ENCODE measurements at regions not wholly inside any gene's neighbourhood (a gene's known extent, or its start where the extent isn't known, plus 50 kb on each side); places are given as distances from the start of the nearest gene placed in this dataset.

- H3K27ac ChIP-seq = peak overlapping the region in 1 of 2 donors; percentile 71
- H3K36me3 ChIP-seq = no peaks in the 10 kb centered on the region
- no peaks in the 10 kb centered on the region for H3K9me3 ChIP-seq
- TF ChIP-seq POLR2A (IDR thresholded peaks at IDR 0.05) (no peak), CTCF (IDR thresholded peaks at IDR 0.05) (no peak)
- DNase-seq = no peak
- H3K4me3 ChIP-seq = no peak overlapping the region
- H3K27me3 ChIP-seq = no peaks in the 10 kb centered on the region
- intact Hi-C loops (cut with DNase I; ENCODE audit: low total_unique reads) = loop anchor here (10.0 kb wide), 2 partner anchors 87 to 247 kb away; no protein-coding TSS in a partner anchor
- no peaks in the 10 kb centered on the region for H3K4me1 ChIP-seq
Observed at GRCh38 chrX:40261833-40262156, 164.0 kb upstream of the BCOR start.

- Histone ChIP-seq H3K27me3 (no peaks in the 10 kb centered on the region), H3K27ac (no peak overlapping the region), H3K36me3 (no peaks in the 10 kb centered on the region), H3K9me3 (no peaks in the 10 kb centered on the region), H3K4me1 (no peaks in the 10 kb centered on the region), H3K4me3 (no peak overlapping the region)
- TF ChIP-seq POLR2A (IDR thresholded peaks at IDR 0.05) (no peak), CTCF (IDR thresholded peaks at IDR 0.05) (no peak)
- intact Hi-C loops (cut with DNase I; ENCODE audit: low total_unique reads) = loop anchor here (10.0 kb wide), 2 partner anchors 85 to 245 kb away; no protein-coding TSS in a partner anchor
- DNase-seq = no peak
Observed at GRCh38 chrX:40260146-40260747, 162.5 kb upstream of the BCOR start.

GRCh38 chrX:40258909-40259308 lies 161.2 kb upstream of the BCOR start:
- TF ChIP-seq POLR2A (IDR thresholded peaks at IDR 0.05) = no peak
- no peak for TF ChIP-seq CTCF (IDR thresholded peaks at IDR 0.05)
- Histone ChIP-seq H3K36me3 (no peaks in the 10 kb centered on the region), H3K27ac (no peak overlapping the region), H3K4me3 (no peak overlapping the region), H3K4me1 (no peaks in the 10 kb centered on the region), H3K9me3 (no peaks in the 10 kb centered on the region), H3K27me3 (no peaks in the 10 kb centered on the region)
- DNase-seq = no peak
- intact Hi-C loops (cut with DNase I; ENCODE audit: low total_unique reads) = no loop called here

GRCh38 chrX:40253771-40254170 lies 156.0 kb upstream of the BCOR start:
- intact Hi-C loops (cut with DNase I; ENCODE audit: low total_unique reads) = no loop called here
- H3K27ac ChIP-seq = no peak overlapping the region
- H3K4me3 ChIP-seq = no peak overlapping the region
- no peaks in the 10 kb centered on the region for H3K27me3 ChIP-seq
- no peak for DNase-seq
- H3K4me1 ChIP-seq = no peaks in the 10 kb centered on the region
- no peaks in the 10 kb centered on the region for H3K9me3 ChIP-seq
- H3K36me3 ChIP-seq = no peaks in the 10 kb centered on the region
- TF ChIP-seq CTCF (IDR thresholded peaks at IDR 0.05) (no peak), POLR2A (IDR thresholded peaks at IDR 0.05) (no peak)

GRCh38 chrX:40249582-40249981 lies 151.8 kb upstream of the BCOR start:
- Histone ChIP-seq H3K4me1 (no peaks in the 10 kb centered on the region), H3K36me3 (no peaks in the 10 kb centered on the region)
- intact Hi-C loops (cut with DNase I; ENCODE audit: low total_unique reads) = no loop called here

More at GRCh38 chrX:40249582-40249981, 151.8 kb upstream of the BCOR start:
- H3K27me3 ChIP-seq = no peaks in the 10 kb centered on the region
- TF ChIP-seq CTCF (IDR thresholded peaks at IDR 0.05) (no peak), POLR2A (IDR thresholded peaks at IDR 0.05) (no peak)
- no peak for DNase-seq
- no peak overlapping the region for H3K4me3 ChIP-seq
- no peaks in the 10 kb centered on the region for H3K9me3 ChIP-seq
- H3K27ac ChIP-seq = no peak overlapping the region

Measured in uterus (tissue), 3 donors.